Smooth muscle cell (in vitro differentiated cells): ENCODE measurements at regions not wholly inside any gene's neighbourhood (a gene's known extent, or its start where the extent isn't known, plus 50 kb on each side); places are given as distances from the start of the nearest gene placed in this dataset.
"Not testable (repeated sequence)": the region's sequence is repeated elsewhere in the genome, so short reads cannot be mapped to it uniquely, and the experiment has no call there.

Experiments
- DNase-seq: peaks from one replicate; lab custom pipeline; 2025; ENCODE audit not compliant: unreplicated experiment; lab: John Stamatoyannopoulos, UW
- H2AFZ ChIP-seq: fragments of 200-600 bp; sonication (generic); 2 replicates; pipeline ENCODE4 v1.6.0; 2016; ENCODE audit warnings: antibody characterized with exemption, low read depth, mild to moderate bottlenecking
- H3F3A ChIP-seq: fragments of 200-600 bp; sonication (generic); 2 replicates; pipeline ENCODE4 v1.6.0; 2017; ENCODE audit warnings: antibody characterized with exemption, low read depth
- H3K27ac ChIP-seq: fragments of 200-600 bp; sonication (generic); 2 replicates; pipeline ENCODE4 v1.5.1; 2016; ENCODE audit warnings: low read depth, mild to moderate bottlenecking
- H3K27me3 ChIP-seq: fragments of 200-600 bp; sonication (generic); 2 replicates; pipeline ENCODE4 v1.6.1; 2016; ENCODE audit warnings: low read depth, mild to moderate bottlenecking
- H3K36me3 ChIP-seq: fragments of 200-600 bp; sonication (generic); 2 replicates; pipeline ENCODE4 v1.5.1; 2016; ENCODE audit warnings: low read depth
- H3K4me1 ChIP-seq: fragments of 200-600 bp; sonication (generic); 2 replicates; pipeline ENCODE4 v1.5.1; 2016; ENCODE audit warnings: low read depth
- H3K4me2 ChIP-seq: fragments of 200-600 bp; sonication (generic); 2 replicates; pipeline ENCODE4 v1.6.0; 2016; ENCODE audit warnings: mild to moderate bottlenecking
- H3K4me3 ChIP-seq: fragments of 200-600 bp; sonication (generic); 2 replicates; pipeline ENCODE4 v1.5.1; 2016; ENCODE audit warnings: mild to moderate bottlenecking
- H3K79me2 ChIP-seq: fragments of 200-600 bp; sonication (generic); 2 replicates; pipeline ENCODE4 v1.6.0; 2016; ENCODE audit warnings: low read depth, mild to moderate bottlenecking
- H3K9ac ChIP-seq: fragments of 200-600 bp; sonication (generic); 2 replicates; pipeline ENCODE4 v1.6.0; 2016; ENCODE audit warnings: low read depth
- H3K9me3 ChIP-seq: fragments of 200-600 bp; sonication (generic); replicated peaks from 2 replicates; pipeline ENCODE4 v1.5.1; 2016; ENCODE audit warnings: low read depth
- H4K20me1 ChIP-seq: fragments of 200-600 bp; sonication (generic); 2 replicates; pipeline ENCODE4 v1.6.0; 2016; ENCODE audit warnings: low read depth
- whole genome bisulfite sequencing: methylation state at CpG from one replicate; pipeline ENCODE4 v1.1.7; 2016; ENCODE audit warnings: low lambda C conversion rate; 5-methylcytosine and 5-hydroxymethylcytosine counted together
- TF ChIP-seq, protein P1 (sequence below): fragments of 200-600 bp; sonication (generic); IDR thresholded peaks from 2 replicates; pipeline ENCODE4 v1.5.1; 2017; ENCODE audit warnings: borderline replicate concordance, mild to moderate bottlenecking, antibody characterized with exemption; ENCODE audit not compliant: insufficient read depth, poor library complexity, severe bottlenecking

DNA sequence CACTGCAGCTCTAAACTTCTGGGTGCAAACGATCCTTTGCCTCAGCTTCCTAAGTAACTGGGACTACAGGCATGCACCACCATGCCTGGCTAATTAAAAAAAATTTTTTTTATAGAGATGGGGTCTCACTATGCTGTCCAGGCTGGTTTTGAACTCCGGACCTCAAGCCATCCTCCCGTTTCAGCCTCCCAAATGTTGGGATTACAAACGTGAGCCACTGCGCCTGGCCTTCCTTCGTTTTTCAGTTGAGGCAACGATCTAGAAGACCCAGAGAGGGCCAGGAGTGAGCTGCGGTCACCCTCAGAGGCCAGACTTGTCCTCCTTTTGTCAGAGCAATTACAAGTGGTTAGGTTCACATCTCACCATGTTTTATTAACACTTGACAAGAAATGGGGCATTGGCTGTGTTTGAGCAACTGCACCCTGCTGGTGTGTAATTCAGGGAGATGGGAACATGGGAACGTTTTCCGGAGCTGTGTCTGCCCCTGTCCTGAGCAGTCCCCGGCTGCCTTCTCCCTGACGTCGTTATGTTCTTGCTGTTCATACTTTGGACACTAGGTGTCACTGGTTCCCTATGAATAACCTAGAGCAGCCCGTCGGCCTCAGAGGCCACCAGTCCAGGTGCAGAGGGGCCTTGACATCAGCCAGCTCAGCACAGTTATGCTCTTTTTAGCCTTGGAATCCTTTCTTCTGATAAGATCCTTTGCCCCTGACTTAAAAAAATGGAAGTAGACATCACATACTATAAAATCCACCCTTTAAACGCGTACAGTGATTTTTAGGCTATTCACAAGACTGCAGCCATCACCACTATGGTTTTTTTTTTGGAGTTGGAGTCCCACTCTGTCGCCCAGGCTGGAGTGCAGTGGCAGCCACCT, 375.0 kb downstream of the TYW1 start:
- H2AFZ ChIP-seq, result no peak overlapping the region
- no peaks in the 10 kb centered on the region for H3K79me2 ChIP-seq

DNA sequence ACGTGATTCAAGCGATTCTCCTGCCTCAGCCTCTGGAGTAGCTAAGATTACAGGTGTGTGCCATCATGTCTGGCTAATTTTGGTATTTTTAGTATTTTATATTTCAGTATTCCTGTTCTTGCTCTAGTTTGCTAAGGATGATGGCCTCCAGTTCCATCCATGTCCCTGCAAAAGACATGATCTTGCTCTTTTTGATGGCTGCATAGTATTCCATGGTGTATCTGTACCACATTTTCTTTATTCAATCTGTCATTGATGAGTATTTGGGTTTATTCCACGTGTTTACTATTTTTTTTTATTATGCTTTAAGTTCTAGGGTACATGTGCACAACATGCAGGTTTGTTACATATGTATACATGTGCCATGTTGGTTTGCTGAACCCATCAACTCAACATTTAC, 376.8 kb downstream of the TYW1 start:
- not testable (repeated sequence) for H3F3A ChIP-seq, H4K20me1 ChIP-seq, H3K27ac ChIP-seq, H2AFZ ChIP-seq, H3K36me3 ChIP-seq, H3K79me2 ChIP-seq, H3K4me3 ChIP-seq, H3K4me2 ChIP-seq, H3K9ac ChIP-seq, DNase-seq, H3K4me1 ChIP-seq, H3K9me3 ChIP-seq
- WGBS, result 87% methylated on average over 3 of the region's 3 CpGs
- peaks cover 23% of the 10 kb centered on the region for H3K27me3 ChIP-seq

More for the DNA sequence above, 375.0 kb downstream of the TYW1 start:
- Histone ChIP-seq H4K20me1 (no peaks in the 10 kb centered on the region), H3K4me2 (no peak overlapping the region), H3K36me3 (no peaks in the 10 kb centered on the region), H3K9ac (no peak overlapping the region), H3K27me3 (peaks cover 23% of the 10 kb centered on the region), H3F3A (no peaks in the 10 kb centered on the region), H3K27ac (no peak overlapping the region), H3K4me3 (no peak overlapping the region), H3K4me1 (no peaks in the 10 kb centered on the region), H3K9me3 (no peaks in the 10 kb centered on the region)
- DNase-seq, result peak; percentile 10
- TF ChIP-seq, protein P1, sequence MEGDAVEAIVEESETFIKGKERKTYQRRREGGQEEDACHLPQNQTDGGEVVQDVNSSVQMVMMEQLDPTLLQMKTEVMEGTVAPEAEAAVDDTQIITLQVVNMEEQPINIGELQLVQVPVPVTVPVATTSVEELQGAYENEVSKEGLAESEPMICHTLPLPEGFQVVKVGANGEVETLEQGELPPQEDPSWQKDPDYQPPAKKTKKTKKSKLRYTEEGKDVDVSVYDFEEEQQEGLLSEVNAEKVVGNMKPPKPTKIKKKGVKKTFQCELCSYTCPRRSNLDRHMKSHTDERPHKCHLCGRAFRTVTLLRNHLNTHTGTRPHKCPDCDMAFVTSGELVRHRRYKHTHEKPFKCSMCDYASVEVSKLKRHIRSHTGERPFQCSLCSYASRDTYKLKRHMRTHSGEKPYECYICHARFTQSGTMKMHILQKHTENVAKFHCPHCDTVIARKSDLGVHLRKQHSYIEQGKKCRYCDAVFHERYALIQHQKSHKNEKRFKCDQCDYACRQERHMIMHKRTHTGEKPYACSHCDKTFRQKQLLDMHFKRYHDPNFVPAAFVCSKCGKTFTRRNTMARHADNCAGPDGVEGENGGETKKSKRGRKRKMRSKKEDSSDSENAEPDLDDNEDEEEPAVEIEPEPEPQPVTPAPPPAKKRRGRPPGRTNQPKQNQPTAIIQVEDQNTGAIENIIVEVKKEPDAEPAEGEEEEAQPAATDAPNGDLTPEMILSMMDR, result peak; percentile 73
- WGBS, result 47% methylated on average over 18 of the region's 18 CpGs

DNA sequence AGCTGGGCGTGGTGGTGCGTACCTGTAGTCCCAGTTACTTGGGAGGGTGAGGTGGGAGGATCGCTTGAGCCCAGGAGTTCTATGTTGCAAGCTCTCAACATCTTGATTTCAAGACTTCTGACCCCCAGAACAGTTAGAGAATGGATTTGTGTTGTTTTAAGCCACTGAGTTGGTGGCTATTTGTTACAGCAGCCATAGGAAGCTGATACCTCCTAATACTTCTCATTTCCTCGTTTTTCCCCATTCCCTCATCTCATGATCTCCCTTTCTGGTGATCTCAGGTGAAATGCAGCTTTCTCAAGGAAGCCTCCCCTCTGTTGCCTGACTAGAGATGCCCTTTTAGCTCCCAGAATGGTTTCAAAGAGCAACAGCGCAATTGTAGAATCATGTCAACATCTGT, 378.8 kb downstream of the TYW1 start:
- Histone ChIP-seq H3K4me3 (no peak overlapping the region), H4K20me1 (no peaks in the 10 kb centered on the region), H3K9ac (no peak overlapping the region), H3K79me2 (no peaks in the 10 kb centered on the region), H3K36me3 (no peaks in the 10 kb centered on the region), H3K4me2 (no peak overlapping the region), H3K9me3 (no peaks in the 10 kb centered on the region), H3K27ac (no peak overlapping the region), H3F3A (no peaks in the 10 kb centered on the region), H3K4me1 (no peaks in the 10 kb centered on the region), H3K27me3 (peaks cover 6% of the 10 kb centered on the region), H2AFZ (no peak overlapping the region)
- no peak for DNase-seq
- TF ChIP-seq, protein P1, result no peak
- 87% methylated on average over 5 of the region's 5 CpGs for WGBS

DNA sequence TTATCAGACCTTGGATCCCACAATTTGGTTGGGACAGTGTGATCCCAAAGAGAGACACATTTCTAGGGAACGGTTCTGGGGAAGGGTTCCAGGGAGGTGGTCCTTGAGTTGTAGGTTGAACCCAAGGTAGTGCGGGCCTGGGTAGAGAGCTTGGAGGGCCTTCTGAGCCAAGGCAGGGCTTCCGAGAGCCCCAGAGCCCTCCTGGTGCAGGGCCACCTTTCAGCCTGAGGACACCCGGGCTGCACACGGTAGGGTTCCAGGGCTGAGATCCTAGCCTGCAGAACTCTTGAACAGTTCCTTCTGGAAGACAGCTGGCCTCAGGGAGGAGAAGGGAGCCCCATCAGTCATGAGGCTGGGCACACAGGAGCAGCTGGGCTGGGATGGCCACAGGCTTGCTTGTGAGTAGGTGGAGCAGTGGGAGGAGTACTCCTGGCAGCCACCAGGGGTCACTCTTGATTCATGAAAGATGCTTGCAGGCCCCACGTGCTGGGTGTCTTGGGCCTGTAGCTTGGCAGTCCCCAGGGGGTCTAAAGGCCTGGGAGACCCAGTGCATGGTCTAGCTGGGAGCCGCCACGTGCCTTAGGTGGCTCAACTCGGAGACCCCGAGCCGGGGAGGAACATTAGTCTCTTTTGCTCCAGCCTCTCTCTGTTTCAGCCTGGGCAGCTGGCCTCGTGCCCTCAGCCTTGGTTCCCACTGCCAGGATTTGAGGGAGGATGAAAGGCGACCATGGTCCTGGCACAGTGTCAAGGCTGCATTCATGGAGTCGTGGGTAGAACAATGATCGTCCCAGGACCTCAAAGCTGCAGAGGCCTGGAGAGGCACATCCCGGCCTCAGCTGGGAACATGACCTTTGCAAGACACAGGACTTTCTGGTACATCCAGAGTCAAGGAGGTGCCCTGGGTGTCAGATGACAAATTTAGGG, 381.6 kb downstream of the TYW1 start:
- no peak overlapping the region for H3K9ac ChIP-seq
- H3K36me3 ChIP-seq, result no peaks in the 10 kb centered on the region
- no peak overlapping the region for H3K4me2 ChIP-seq
- 48% methylated on average over 16 of the region's 16 CpGs for WGBS
- no peaks in the 10 kb centered on the region for H3F3A ChIP-seq
- TF ChIP-seq, protein P1, result peak; percentile 81
- H3K27me3 ChIP-seq, result no peaks in the 10 kb centered on the region
- no peak overlapping the region for H3K4me3 ChIP-seq
- H3K79me2 ChIP-seq, result no peaks in the 10 kb centered on the region
- no peak overlapping the region for H2AFZ ChIP-seq
- peak; percentile 16 for DNase-seq
- no peaks in the 10 kb centered on the region for H3K9me3 ChIP-seq
- H3K4me1 ChIP-seq, result no peaks in the 10 kb centered on the region
- no peaks in the 10 kb centered on the region for H4K20me1 ChIP-seq
- H3K27ac ChIP-seq, result no peak overlapping the region
